HG03039 (cell line): ENCODE measurements at regions not wholly inside any gene's neighbourhood (a gene's known extent, or its start where the extent isn't known, plus 50 kb on each side); places are given as distances from the start of the nearest gene placed in this dataset.
"Not testable (repeated sequence)": the region's sequence is repeated elsewhere in the genome, so short reads cannot be mapped to it uniquely, and the experiment has no call there.

ENCODE experiments used
- ATAC-seq: cut with Tn5 transposase; IDR thresholded peaks from one replicate; pipeline ENCODE4 v1.9.1; 2021; ENCODE audit warnings: mild to moderate bottlenecking, moderate library complexity; ENCODE audit not compliant: unreplicated experiment

DNA sequence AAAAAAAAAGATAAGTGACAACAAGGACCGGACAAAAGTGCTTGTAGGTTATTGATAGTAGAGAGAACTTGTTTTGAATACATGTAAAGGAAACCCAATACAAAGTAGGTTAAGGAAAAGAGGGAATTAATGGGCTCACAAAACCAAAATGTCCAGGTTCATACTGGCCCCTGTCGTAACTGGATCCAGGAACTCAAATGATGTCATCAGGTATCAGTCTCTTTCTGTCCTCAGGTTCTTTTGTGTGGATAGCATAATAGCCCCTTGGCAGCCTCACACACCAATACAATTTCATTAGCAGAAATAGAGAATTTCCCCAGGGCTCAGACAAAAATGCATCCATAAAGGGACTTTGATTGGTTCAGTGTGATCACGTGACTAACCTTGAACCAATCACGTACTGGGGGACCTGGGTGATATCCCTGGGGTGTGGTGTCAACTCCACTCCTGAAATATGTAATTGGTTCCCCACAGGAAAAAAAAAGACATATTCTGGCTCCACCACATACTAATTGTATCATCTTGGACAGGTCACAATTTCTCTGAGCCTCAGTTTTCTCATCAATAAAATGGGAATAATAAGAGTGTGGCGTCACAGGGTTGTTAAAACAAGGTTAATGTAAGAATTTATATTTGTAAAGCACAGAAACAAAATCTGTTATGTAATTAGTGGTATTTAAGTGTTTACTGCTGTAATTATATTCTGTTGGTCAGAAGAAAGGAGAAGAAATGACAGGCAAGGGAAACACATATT is 174.8 kb downstream of the PDGFRA start:
- ATAC-seq = no peak

DNA sequence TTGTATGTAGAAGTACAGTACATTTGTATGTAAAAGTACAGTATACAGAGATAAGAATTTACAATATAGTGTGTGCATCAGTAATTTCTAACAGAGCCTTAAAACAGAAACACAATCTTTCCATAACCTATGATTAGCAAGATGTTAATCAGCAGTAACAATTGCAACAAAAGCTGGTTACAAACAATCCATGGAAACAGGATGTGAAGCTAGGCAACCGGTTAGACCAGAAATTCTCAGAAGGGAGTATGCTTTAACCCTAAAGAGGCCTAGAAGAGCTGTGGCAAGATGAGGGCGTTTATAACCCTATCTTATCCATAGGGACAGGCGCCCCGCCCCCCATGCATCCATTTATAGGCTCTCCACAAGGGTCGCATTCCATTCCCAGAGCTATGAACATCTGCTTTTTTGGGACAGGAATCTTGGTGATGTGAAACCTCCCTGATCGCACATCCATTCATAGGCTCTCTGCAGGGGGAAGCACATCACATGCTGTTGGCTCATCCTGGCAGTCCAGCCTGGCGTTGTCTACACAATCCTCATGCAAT is 180.3 kb downstream of the PDGFRA start:
- ATAC-seq = not testable (repeated sequence)

DNA sequence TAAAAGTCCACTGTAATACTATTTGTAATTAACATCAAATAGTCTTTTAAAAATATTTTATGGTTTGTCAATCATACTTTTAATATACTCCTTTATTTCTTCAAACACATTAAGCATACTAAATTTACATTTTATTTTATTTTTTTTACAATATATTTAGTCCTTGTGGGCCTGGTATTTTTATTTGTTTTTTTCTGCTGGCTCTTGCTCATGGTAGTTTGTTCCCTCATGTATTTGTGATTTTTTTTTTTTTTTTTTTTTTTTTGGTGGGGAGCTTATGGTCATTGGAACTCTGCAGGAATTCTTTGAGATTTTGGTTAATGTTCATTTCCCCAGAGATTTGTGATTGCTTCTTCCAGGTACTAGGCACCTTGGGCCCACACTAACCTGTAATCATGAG is 185.5 kb downstream of the PDGFRA start:
- ATAC-seq = no peak

GRCh38 chr4:54417476-54417875 is 188.4 kb downstream of the PDGFRA start:
- no peak for ATAC-seq

DNA sequence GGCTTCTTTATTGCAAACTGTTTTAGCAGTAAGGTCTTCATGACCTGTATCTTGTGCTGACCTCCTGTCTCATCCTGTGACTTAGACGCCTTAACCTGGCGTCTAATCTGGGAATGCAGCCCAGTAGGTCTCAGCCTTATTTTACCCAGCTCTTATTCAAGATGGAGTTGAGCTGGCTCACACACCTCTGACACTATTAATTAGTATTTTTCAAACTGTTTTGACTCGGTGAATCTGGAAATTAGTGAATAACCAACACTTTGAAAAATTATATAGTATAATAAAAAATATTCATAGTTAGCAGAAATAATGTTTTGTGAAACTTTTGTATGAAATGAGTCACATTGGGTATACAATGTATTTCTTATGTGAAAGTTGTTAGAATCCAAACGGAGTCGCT is 189.4 kb downstream of the PDGFRA start:
- no peak for ATAC-seq

GRCh38 chr4:54423066-54423465 is 194.0 kb downstream of the PDGFRA start:
- no peak for ATAC-seq

DNA sequence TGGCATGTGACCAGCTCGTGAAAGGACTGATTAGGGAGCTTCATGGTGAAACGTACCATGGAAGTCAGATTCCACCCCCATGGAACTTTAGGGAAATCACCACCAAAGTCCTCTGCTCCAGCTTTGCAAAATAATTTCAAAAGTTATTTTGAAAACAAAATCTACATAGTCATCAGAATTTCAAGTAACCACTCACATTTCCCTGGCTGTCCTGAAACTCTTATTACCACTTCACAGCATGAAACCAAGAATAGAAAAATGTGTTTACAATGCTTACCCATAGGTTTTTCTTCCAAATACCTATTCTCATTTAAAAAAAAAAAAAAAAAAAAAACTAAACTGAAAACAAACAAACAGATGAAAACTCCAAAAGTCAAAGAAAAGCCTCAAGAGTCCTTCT is 198.7 kb downstream of the PDGFRA start:
- ATAC-seq = no peak

DNA sequence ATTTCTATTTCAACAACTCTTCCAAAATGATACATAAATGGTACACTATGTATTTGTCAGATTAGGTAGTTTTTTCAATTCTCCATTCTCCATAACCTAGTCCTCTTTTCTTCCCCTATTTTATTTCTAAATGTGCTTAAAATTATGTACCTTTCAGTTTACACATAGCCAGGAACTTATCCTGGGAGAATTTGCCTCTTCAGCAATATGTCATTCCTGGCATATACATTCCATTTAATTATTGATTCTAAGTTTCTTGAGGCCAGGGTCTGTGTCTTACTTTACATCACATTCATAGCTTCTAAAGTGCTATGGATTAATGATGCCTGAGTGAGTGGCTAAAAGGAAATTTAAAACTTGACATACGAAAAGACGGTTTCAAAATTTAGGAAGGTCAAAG is 199.8 kb downstream of the PDGFRA start:
- no peak for ATAC-seq

- ATAC-seq = no peak
These were observed 204.6 kb downstream of the PDGFRA start for GRCh38 chr4:54433686-54434085.

GRCh38 chr4:54439831-54440243 is 210.7 kb downstream of the PDGFRA start:
- ATAC-seq = no peak

GRCh38 chr4:54440394-54441136 is 211.5 kb downstream of the PDGFRA start:
- no peak for ATAC-seq

GRCh38 chr4:54445866-54446265 is 211.9 kb upstream of the KIT start:
- ATAC-seq = no peak

DNA sequence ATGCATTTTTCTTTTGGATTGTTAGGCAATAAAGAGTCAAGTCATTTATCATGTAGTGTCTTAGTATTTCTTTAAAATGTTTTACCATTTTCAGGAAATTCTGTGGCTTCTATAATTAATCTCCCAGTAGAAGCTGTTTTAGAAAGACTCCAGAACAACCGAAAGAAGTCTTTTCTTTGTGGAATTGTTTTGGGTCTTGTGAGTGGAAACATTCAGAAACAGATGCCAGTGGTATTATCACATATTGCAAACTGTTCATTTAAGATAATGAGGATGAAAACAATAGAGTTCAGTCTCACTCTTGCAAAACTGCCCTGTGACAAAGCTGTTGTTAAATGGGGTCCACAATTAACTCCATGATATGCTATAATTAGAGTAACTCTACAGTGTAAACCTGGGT is 211.2 kb upstream of the KIT start:
- ATAC-seq = no peak

GRCh38 chr4:54447304-54447703 is 210.5 kb upstream of the KIT start:
- ATAC-seq = no peak

DNA sequence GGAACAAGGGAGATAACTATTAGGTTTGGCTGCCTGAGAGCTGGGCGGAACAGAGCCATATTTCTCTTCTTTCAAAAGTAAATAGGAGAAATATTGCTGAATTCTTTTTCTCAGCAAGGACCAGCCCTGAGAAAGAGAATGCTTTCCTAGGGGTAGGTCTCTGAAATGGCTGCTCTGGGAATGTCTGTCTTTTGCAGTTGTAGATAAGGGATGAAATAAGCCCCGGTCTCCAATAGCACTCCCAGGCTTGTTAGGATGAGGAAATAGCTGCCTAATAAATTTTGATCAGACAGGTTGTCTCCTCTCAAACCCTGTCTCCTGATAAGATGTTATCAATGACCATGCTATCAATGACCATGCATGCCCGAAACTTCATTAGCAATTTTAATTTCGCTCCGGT is 207.8 kb upstream of the KIT start:
- no peak for ATAC-seq

GRCh38 chr4:54466960-54467359 is 190.8 kb upstream of the KIT start:
- ATAC-seq = not testable (repeated sequence)

GRCh38 chr4:54473077-54473545 is 184.6 kb upstream of the KIT start:
- ATAC-seq = no peak

GRCh38 chr4:54473798-54474197 is 184.0 kb upstream of the KIT start:
- no peak for ATAC-seq

GRCh38 chr4:54475546-54475945 is 182.2 kb upstream of the KIT start:
- no peak for ATAC-seq

DNA sequence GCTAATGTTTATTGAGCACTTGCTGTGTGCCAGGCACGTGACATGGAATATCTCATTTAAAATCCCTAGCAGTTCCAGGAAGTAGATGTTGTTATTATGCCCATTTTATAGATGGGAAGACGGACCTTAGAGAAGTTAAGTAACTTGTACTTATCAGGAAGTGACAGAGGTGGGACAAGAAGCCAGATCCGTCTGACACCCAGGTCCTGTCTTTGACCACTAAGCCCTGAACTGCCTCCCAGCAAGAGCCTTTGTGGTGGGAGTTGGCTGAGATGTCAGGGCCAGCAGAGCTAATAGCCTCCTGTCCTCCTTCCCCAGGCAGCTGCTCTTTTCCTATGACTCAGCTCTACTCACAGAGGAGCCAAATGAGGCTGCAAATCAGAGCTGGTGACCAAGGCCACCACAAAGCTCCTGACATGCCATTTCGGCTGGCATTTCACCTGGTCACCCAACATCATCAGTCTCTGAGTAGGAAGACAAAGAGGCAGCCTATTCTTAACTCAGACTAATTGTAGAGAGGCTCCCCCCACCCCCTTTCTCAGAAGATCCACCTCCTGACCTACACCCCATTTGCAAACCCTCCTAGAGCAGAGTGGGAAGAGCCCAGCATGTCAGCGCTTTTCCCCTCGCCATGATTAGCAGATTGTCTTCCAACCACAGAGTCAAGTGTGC is 175.1 kb upstream of the KIT start:
- no peak for ATAC-seq

GRCh38 chr4:54484383-54484782 is 173.4 kb upstream of the KIT start:
- no peak for ATAC-seq
